ENCODE measurements at regions not wholly inside any gene's neighbourhood (a gene's known extent, or its start where the extent isn't known, plus 50 kb on each side); places are given as distances from the start of the nearest gene placed in this dataset.

GRCh38 chr6:150713487-150713886 lies 113.8 kb downstream of the PLEKHG1 start:
- no peak for DNase-seq

- DNase-seq, result no peak
Observed at GRCh38 chr6:150713931-150714330, 114.2 kb downstream of the PLEKHG1 start.

GRCh38 chr6:150715133-150715532 lies 115.4 kb downstream of the PLEKHG1 start:
- DNase-seq, result no peak

GRCh38 chr6:150717419-150717818 lies 117.7 kb downstream of the PLEKHG1 start:
- no peak for DNase-seq

GRCh38 chr6:150719099-150719766 lies 119.5 kb downstream of the PLEKHG1 start:
- DNase-seq, result no peak

GRCh38 chr6:150719831-150720230 lies 120.1 kb downstream of the PLEKHG1 start:
- DNase-seq, result no peak

- no peak for DNase-seq
Observed at GRCh38 chr6:150720774-150721233, 121.1 kb downstream of the PLEKHG1 start.

GRCh38 chr6:150721418-150722266 lies 122.0 kb downstream of the PLEKHG1 start:
- DNase-seq, result no peak

GRCh38 chr6:150722614-150723344 lies 123.1 kb downstream of the PLEKHG1 start:
- no peak for DNase-seq

GRCh38 chr6:150723345-150723658 lies 123.6 kb downstream of the PLEKHG1 start:
- no peak for DNase-seq

- DNase-seq, result peak; percentile 72
Observed at GRCh38 chr6:150723857-150724256, 124.2 kb downstream of the PLEKHG1 start.

GRCh38 chr6:150725795-150726194 lies 126.1 kb downstream of the PLEKHG1 start:
- DNase-seq, result no peak

GRCh38 chr6:150729188-150729748 lies 129.6 kb downstream of the PLEKHG1 start:
- no peak for DNase-seq

GRCh38 chr6:150730801-150731457 lies 131.2 kb downstream of the PLEKHG1 start:
- no peak for DNase-seq

GRCh38 chr6:150732765-150733539 lies 132.6 kb upstream of the MTHFD1L start:
- no peak for DNase-seq

- no peak for DNase-seq
Observed at GRCh38 chr6:150733726-150734125, 131.8 kb upstream of the MTHFD1L start.

- DNase-seq, result no peak
Observed at GRCh38 chr6:150734235-150734634, 131.3 kb upstream of the MTHFD1L start.

- DNase-seq, result no peak
Observed at GRCh38 chr6:150735341-150735851, 130.1 kb upstream of the MTHFD1L start.

GRCh38 chr6:150738092-150738629 lies 127.3 kb upstream of the MTHFD1L start:
- no peak for DNase-seq

- DNase-seq, result no peak
Observed at GRCh38 chr6:150739711-150740349, 125.7 kb upstream of the MTHFD1L start.

- DNase-seq, result no peak
Observed at GRCh38 chr6:150740453-150740852, 125.0 kb upstream of the MTHFD1L start.
